Mammary epithelial cell (primary cell): ENCODE measurements at regions not wholly inside any gene's neighbourhood (a gene's known extent, or its start where the extent isn't known, plus 50 kb on each side); places are given as distances from the start of the nearest gene placed in this dataset.

Experiments
- EZH2 ChIP-seq: IDR thresholded peaks from 2 replicates; pipeline ENCODE4 v1.6.1; 2012; ENCODE audit warnings: low read length, inconsistent platforms, borderline replicate concordance
- TF ChIP-seq, protein P1 (sequence below), 2 donors: IDR thresholded peaks in 1 of 2; conservative IDR thresholded peaks in 1 of 2; 2 replicates each; pipeline ENCODE4 v1.5.1; 2011 to 2012; ENCODE audit warnings: inconsistent platforms in 2 of 2, low read length in 2 of 2, mild to moderate bottlenecking in 2 of 2, control low read depth in 1 of 2, low read depth in 1 of 2; ENCODE audit not compliant: insufficient read depth in 1 of 2; ENCODE audit errors: extremely low read depth in 1 of 2

DNA sequence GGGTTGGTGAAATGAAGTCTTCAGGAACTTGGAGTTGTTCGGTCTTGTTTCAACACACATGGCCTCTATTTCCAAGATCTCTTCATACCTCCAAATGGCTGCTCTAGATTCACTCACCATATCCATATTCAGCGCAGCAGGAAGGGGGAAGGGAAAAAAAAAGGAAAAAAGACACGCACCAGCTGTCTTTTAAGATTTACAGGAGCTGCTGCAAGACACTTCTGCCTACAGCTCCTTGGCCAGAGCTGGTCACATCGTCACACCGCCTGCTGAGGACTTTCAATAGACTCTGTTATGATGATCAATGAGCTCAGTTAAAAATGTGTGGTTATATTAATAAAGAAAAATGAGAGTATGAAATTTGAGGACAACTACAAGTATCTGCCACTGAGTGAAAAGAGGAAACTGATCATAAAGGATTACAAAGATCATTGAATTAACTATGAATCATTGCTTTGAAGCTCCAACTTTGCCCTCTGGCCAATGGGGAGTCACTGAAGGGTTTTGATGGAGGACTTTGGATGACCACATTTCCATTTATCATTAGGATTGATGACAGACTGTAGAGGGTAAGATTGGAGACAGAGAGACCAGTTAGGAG lies 182.1 kb upstream of the HMGA2 start:
- TF ChIP-seq EZH2: no peak
- TF ChIP-seq, protein P1, sequence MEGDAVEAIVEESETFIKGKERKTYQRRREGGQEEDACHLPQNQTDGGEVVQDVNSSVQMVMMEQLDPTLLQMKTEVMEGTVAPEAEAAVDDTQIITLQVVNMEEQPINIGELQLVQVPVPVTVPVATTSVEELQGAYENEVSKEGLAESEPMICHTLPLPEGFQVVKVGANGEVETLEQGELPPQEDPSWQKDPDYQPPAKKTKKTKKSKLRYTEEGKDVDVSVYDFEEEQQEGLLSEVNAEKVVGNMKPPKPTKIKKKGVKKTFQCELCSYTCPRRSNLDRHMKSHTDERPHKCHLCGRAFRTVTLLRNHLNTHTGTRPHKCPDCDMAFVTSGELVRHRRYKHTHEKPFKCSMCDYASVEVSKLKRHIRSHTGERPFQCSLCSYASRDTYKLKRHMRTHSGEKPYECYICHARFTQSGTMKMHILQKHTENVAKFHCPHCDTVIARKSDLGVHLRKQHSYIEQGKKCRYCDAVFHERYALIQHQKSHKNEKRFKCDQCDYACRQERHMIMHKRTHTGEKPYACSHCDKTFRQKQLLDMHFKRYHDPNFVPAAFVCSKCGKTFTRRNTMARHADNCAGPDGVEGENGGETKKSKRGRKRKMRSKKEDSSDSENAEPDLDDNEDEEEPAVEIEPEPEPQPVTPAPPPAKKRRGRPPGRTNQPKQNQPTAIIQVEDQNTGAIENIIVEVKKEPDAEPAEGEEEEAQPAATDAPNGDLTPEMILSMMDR (conservative IDR thresholded peaks at IDR 0.05 in 1 of 2, IDR thresholded peaks at IDR 0.05 in 1 of 2; ENCODE audit: extremely low read depth in 1 of 2, insufficient read depth in 1 of 2, low read depth in 1 of 2, low read length in 2 of 2): no peak
